Endothelial cell of hepatic sinusoid (primary cell): ENCODE measurements at regions not wholly inside any gene's neighbourhood (a gene's known extent, or its start where the extent isn't known, plus 50 kb on each side); places are given as distances from the start of the nearest gene placed in this dataset.
"Not testable (repeated sequence)": the region's sequence is repeated elsewhere in the genome, so short reads cannot be mapped to it uniquely, and the experiment has no call there.

Experiments used
- in situ Hi-C: cut with HindIII; loops from 2 replicates; pipeline ENCODE4 v1.10.0; 2017; ENCODE audit warnings: low sequenced_read_pairs

- in situ Hi-C loops, result no loop called here
Measured at GRCh38 chr3:112765531-112765930, 81.1 kb downstream of the CD200R1L start.

- in situ Hi-C loops, result no loop called here
Measured at GRCh38 chr3:112763258-112763657, 83.4 kb downstream of the CD200R1L start.

GRCh38 chr3:112761062-112761638 lies 85.5 kb downstream of the CD200R1L start:
- in situ Hi-C loops, result no loop called here

- in situ Hi-C loops, result no loop called here
Measured at GRCh38 chr3:112759681-112760080, 87.0 kb downstream of the CD200R1L start.

GRCh38 chr3:112759210-112759609 lies 87.5 kb downstream of the CD200R1L start:
- in situ Hi-C loops, result no loop called here

GRCh38 chr3:112757197-112757596 lies 89.5 kb downstream of the CD200R1L start:
- in situ Hi-C loops, result no loop called here

- in situ Hi-C loops, result no loop called here
Measured at GRCh38 chr3:112755845-112756613, 90.6 kb downstream of the CD200R1L start.

- in situ Hi-C loops, result not testable (repeated sequence)
Measured at GRCh38 chr3:112755046-112755445, 91.6 kb downstream of the CD200R1L start.

GRCh38 chr3:112751564-112752512 lies 94.8 kb downstream of the CD200R1L start:
- in situ Hi-C loops, result no loop called here

- in situ Hi-C loops, result no loop called here
Measured at GRCh38 chr3:112751061-112751460, 95.6 kb downstream of the CD200R1L start.

GRCh38 chr3:112747624-112748023 lies 99.0 kb downstream of the CD200R1L start:
- in situ Hi-C loops, result loop anchor here (25.0 kb wide), 1 partner anchor 240 kb away; the partner anchor contains the start of genes CD200R1 and GTPBP8

GRCh38 chr3:112746675-112747280 lies 99.9 kb downstream of the CD200R1L start:
- in situ Hi-C loops, result loop anchor here (25.0 kb wide), 1 partner anchor 241 kb away; the partner anchor contains the start of genes CD200R1 and GTPBP8

GRCh38 chr3:112745567-112746248 lies 101.0 kb downstream of the CD200R1L start:
- in situ Hi-C loops, result loop anchor here (25.0 kb wide), 1 partner anchor 242 kb away; the partner anchor contains the start of genes CD200R1 and GTPBP8

- in situ Hi-C loops, result loop anchor here (25.0 kb wide), 1 partner anchor 242 kb away; the partner anchor contains the start of genes CD200R1 and GTPBP8
Measured at GRCh38 chr3:112744825-112745566, 101.7 kb downstream of the CD200R1L start.

GRCh38 chr3:112744106-112744505 lies 102.6 kb downstream of the CD200R1L start:
- in situ Hi-C loops, result loop anchor here (25.0 kb wide), 1 partner anchor 243 kb away; the partner anchor contains the start of genes CD200R1 and GTPBP8

- in situ Hi-C loops, result loop anchor here (25.0 kb wide), 1 partner anchor 244 kb away; the partner anchor contains the start of genes CD200R1 and GTPBP8
Measured at GRCh38 chr3:112742934-112743333, 102.0 kb upstream of the CCDC80 start.

GRCh38 chr3:112741983-112742382 lies 101.0 kb upstream of the CCDC80 start:
- in situ Hi-C loops, result loop anchor here (25.0 kb wide), 1 partner anchor 245 kb away; the partner anchor contains the start of genes CD200R1 and GTPBP8

GRCh38 chr3:112740835-112741234 lies 99.9 kb upstream of the CCDC80 start:
- in situ Hi-C loops, result loop anchor here (25.0 kb wide), 1 partner anchor 246 kb away; the partner anchor contains the start of genes CD200R1 and GTPBP8
